Chondrocyte (in vitro differentiated cells): ENCODE measurements at regions not wholly inside any gene's neighbourhood (a gene's known extent, or its start where the extent isn't known, plus 50 kb on each side); places are given as distances from the start of the nearest gene placed in this dataset.

Experiments
- DNase-seq: peaks from one replicate; pipeline ENCODE4 v3.0.0; 2021; ENCODE audit warnings: mixed read lengths, low spot score
- H3K27ac Mint-ChIP-seq: one replicate; pipeline ENCODE4 v1.8.0; 2021; ENCODE audit warnings: mild to moderate bottlenecking, moderate library complexity, mixed read lengths; ENCODE audit not compliant: unreplicated experiment
- H3K27me3 Mint-ChIP-seq: 2 replicates; pipeline ENCODE4 v1.8.0; 2021; ENCODE audit warnings: low read depth, mixed read lengths
- H3K36me3 Mint-ChIP-seq: 2 replicates; pipeline ENCODE4 v1.8.0; 2021; ENCODE audit warnings: low read depth, mixed read lengths
- H3K4me1 Mint-ChIP-seq: 2 replicates; pipeline ENCODE4 v1.8.0; 2021; ENCODE audit warnings: low read depth, mild to moderate bottlenecking, mixed read lengths
- H3K4me3 Mint-ChIP-seq: one replicate; pipeline ENCODE4 v1.8.0; 2021; ENCODE audit warnings: mild to moderate bottlenecking, moderate library complexity, mixed read lengths; ENCODE audit not compliant: unreplicated experiment
- H3K9me3 Mint-ChIP-seq: 2 replicates; pipeline ENCODE4 v1.8.0; 2021; ENCODE audit warnings: low read depth, mixed read lengths
- TF ChIP-seq, protein P1 (sequence below): fragments of 200-600 bp; sonication (generic); IDR thresholded peaks from 2 replicates; pipeline ENCODE4 v1.5.0; 2021; ENCODE audit warnings: antibody characterized with exemption, mild to moderate bottlenecking, moderate library complexity

DNA sequence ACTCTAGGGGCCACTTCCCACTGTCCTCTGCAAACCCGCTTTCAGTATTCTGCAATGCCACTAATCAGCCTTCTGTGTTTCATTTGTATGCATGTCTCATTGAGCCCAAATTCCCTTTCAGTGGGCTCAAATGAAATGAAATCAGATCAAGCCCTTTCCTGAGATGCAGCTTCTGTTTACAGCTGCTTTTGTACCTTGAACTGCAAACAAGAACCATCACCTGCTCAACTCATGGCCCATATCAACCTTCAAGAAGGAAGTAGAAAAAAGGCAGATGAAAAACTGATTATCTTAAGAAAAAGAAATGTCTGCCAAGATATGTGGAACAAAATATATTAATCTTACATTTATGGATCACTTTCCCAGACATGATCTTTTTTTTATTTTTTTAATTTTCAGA lies 141.1 kb upstream of the ARHGAP42 start:
- TF ChIP-seq, protein P1, sequence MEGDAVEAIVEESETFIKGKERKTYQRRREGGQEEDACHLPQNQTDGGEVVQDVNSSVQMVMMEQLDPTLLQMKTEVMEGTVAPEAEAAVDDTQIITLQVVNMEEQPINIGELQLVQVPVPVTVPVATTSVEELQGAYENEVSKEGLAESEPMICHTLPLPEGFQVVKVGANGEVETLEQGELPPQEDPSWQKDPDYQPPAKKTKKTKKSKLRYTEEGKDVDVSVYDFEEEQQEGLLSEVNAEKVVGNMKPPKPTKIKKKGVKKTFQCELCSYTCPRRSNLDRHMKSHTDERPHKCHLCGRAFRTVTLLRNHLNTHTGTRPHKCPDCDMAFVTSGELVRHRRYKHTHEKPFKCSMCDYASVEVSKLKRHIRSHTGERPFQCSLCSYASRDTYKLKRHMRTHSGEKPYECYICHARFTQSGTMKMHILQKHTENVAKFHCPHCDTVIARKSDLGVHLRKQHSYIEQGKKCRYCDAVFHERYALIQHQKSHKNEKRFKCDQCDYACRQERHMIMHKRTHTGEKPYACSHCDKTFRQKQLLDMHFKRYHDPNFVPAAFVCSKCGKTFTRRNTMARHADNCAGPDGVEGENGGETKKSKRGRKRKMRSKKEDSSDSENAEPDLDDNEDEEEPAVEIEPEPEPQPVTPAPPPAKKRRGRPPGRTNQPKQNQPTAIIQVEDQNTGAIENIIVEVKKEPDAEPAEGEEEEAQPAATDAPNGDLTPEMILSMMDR = no peak
- Mint-ChIP-seq H3K27me3 (peaks cover 7% of the 10 kb centered on the region), H3K9me3 (no peaks in the 10 kb centered on the region), H3K4me3 (no peak overlapping the region), H3K36me3 (peaks cover 1% of the 10 kb centered on the region), H3K27ac (no peak overlapping the region), H3K4me1 (no peaks in the 10 kb centered on the region)
- DNase-seq = no peak

DNA sequence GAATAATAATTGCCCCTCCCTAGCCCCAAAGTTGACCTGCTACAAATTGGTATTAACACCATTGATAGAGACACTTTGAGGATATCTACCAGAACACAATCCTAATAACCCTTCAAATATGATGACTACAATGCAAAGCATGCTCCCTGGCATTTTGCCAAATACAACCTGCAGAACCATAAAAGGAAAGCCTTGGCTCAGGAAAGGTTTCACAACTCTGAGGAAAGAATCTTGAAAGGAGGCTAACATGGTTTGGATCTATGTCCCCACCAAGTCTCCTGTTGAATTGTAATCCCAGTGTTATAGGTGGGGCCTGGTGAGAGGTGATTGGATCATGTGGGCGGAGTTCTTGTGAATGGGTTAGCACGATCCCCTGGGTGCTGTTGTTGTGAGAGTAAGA lies 140.4 kb upstream of the ARHGAP42 start:
- H3K4me1 Mint-ChIP-seq = no peaks in the 10 kb centered on the region
- TF ChIP-seq, protein P1 = no peak
- H3K9me3 Mint-ChIP-seq = no peaks in the 10 kb centered on the region
- H3K27ac Mint-ChIP-seq = no peak overlapping the region
- H3K27me3 Mint-ChIP-seq = peaks cover 3% of the 10 kb centered on the region
- no peak for DNase-seq
- no peak overlapping the region for H3K4me3 Mint-ChIP-seq
- peaks cover 1% of the 10 kb centered on the region for H3K36me3 Mint-ChIP-seq

GRCh38 chr11:100550298-100550697 lies 136.8 kb upstream of the ARHGAP42 start:
- Mint-ChIP-seq H3K4me3 (no peak overlapping the region), H3K27me3 (peaks cover 6% of the 10 kb centered on the region), H3K27ac (no peak overlapping the region), H3K36me3 (peaks cover 1% of the 10 kb centered on the region), H3K9me3 (no peaks in the 10 kb centered on the region), H3K4me1 (peaks cover 2% of the 10 kb centered on the region)
- TF ChIP-seq, protein P1 = no peak
- no peak for DNase-seq

DNA sequence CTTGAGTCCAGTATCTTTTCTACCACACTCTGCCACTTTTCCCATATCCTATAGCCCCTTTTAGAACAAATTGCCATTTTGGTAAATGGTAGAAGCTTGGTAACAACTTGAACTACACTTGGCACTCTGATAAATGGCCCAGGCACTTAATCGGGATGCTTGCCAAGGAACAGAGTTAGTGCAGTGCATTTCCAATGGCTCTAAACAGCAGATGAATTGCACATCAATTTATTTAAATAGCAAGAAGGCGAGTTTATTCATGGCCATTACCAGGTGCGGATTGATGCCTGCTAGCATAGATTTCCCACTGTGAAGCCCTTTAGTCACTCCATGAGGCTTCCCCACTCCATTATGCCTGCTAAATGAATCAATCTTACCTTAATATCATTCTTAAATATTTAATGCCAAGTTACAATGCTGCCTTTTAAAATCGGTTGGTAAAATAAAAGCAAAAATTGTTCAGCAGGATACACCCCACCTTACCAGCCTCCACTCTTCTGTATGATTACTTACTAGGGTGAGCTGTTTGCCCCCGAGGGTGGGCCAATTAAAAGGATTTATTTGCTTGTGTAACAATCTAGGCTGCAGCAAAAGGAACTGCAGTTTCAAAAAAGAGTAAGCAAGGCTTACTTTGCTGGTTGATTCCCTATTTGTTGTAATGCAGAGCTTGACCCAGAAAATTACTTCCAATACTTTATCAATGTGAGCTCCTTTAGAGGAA lies 136.0 kb upstream of the ARHGAP42 start:
- Mint-ChIP-seq H3K4me3 (no peak overlapping the region), H3K36me3 (peaks cover 1% of the 10 kb centered on the region), H3K27me3 (peaks cover 6% of the 10 kb centered on the region), H3K27ac (no peak overlapping the region), H3K4me1 (peaks cover 9% of the 10 kb centered on the region), H3K9me3 (no peaks in the 10 kb centered on the region)
- DNase-seq = no peak
- TF ChIP-seq, protein P1 = no peak

- no peak overlapping the region for H3K4me3 Mint-ChIP-seq
- no peak overlapping the region for H3K27ac Mint-ChIP-seq
- H3K4me1 Mint-ChIP-seq = peaks cover 25% of the 10 kb centered on the region
- TF ChIP-seq, protein P1 = no peak
- no peak for DNase-seq
- no peaks in the 10 kb centered on the region for H3K36me3 Mint-ChIP-seq
- peaks cover 6% of the 10 kb centered on the region for H3K27me3 Mint-ChIP-seq
- no peaks in the 10 kb centered on the region for H3K9me3 Mint-ChIP-seq
Observed at GRCh38 chr11:100555931-100556330, 131.2 kb upstream of the ARHGAP42 start.
